ENCODE measurements at regions not wholly inside any gene's neighbourhood (a gene's known extent, or its start where the extent isn't known, plus 50 kb on each side); places are given as distances from the start of the nearest gene placed in this dataset.

DNA sequence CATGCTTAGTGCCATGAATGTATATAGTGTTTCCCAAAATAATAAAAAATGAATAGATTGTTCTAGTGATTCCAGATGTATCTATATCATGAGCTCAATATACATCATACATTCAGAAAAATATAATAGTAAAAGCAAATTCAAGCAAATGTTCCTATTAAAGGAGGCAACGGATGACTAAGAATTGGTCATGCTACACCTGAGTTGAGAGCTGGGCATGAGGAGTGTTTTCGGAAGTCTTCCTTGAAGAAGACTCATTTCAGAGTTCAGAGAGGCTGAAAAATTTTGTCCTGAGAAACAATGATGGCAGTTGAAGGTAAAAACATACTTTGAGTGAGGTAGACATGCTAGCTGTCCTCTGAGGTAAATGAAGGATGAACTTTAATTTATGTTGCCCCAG is 79.3 kb upstream of the IL1RAPL2 start:
- no peak overlapping the region for H3K27ac ChIP-seq (ENCODE audit: insufficient read depth, low read length)
- H2BK5ac ChIP-seq (ENCODE audit: low read depth, low read length, poor library complexity, severe bottlenecking), result no peak overlapping the region
- H3K4me2 ChIP-seq (ENCODE audit: low read depth, low read length), result no peak overlapping the region
- no peak overlapping the region for H4K8ac ChIP-seq (ENCODE audit: low read depth in 2 of 2, low read length in 2 of 2)
- no peak overlapping the region for H2AK5ac ChIP-seq (ENCODE audit: low read depth, low read length)
- no peak overlapping the region for H2AFZ ChIP-seq (replicated peaks; ENCODE audit: low read length, poor library complexity)
- WGBS, 2 experiments (ENCODE audit: extremely low coverage in 2 of 2, insufficient read length in 1 of 2), result 8% methylated on average over 2 of the region's 2 CpGs; no CpG with 5 or more reads in 1 of the 2 experiments
- H3K79me1 ChIP-seq (ENCODE audit: low read depth in 1 of 2, low read length in 2 of 2), result no peaks in the 10 kb centered on the region
- no peak overlapping the region for H3K56ac ChIP-seq (ENCODE audit: extremely low read depth, insufficient read depth, low read length)
- H2AK9ac ChIP-seq (replicated peaks; ENCODE audit: low read depth, low read length, poor library complexity), result no peak overlapping the region
- no peak for ATAC-seq (ENCODE audit: low read depth)
- CTCF ChIA-PET, result no interaction called here
- no peak overlapping the region for H2BK20ac ChIP-seq (ENCODE audit: low read depth, low read length)
- H3K23ac ChIP-seq (ENCODE audit: low read depth, low read length), result no peak overlapping the region
- POLR2A ChIA-PET (ENCODE audit: unreplicated experiment), result no interaction called here
- TF ChIP-seq RFX5 (IDR thresholded peaks at IDR 0.05; ENCODE audit: low read depth, low read length) (no peak), RAD21 (IDR thresholded peaks at IDR 0.05; ENCODE audit: low read length) (no peak), POLR2A (IDR thresholded peaks at IDR 0.05; ENCODE audit: low read depth, low read length) (no peak), FOS (IDR thresholded peaks at IDR 0.05; ENCODE audit: low read depth, low read length) (no peak), CHD1 (IDR thresholded peaks at IDR 0.05; ENCODE audit: low read depth, low read length) (no peak), NFE2L2 (IDR thresholded peaks at IDR 0.05; ENCODE audit: low read depth, low read length) (no peak), MAFK (IDR thresholded peaks at IDR 0.05; ENCODE audit: low read depth, low read length) (no peak), MXI1 (IDR thresholded peaks at IDR 0.05; ENCODE audit: borderline replicate concordance, low read depth, low read length) (no peak), SMC3 (IDR thresholded peaks at IDR 0.05; ENCODE audit: low read depth, low read length) (no peak), BHLHE40 (IDR thresholded peaks at IDR 0.05; ENCODE audit: low read depth, low read length) (no peak), RCOR1 (IDR thresholded peaks at IDR 0.05; ENCODE audit: insufficient replicate concordance, low read length) (no peak)
- TF ChIP-seq, protein P1, sequence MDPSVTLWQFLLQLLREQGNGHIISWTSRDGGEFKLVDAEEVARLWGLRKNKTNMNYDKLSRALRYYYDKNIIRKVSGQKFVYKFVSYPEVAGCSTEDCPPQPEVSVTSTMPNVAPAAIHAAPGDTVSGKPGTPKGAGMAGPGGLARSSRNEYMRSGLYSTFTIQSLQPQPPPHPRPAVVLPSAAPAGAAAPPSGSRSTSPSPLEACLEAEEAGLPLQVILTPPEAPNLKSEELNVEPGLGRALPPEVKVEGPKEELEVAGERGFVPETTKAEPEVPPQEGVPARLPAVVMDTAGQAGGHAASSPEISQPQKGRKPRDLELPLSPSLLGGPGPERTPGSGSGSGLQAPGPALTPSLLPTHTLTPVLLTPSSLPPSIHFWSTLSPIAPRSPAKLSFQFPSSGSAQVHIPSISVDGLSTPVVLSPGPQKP (IDR thresholded peaks at IDR 0.05; ENCODE audit: borderline replicate concordance, low read depth, low read length), result no peak
- TF ChIP-seq, protein P2, sequence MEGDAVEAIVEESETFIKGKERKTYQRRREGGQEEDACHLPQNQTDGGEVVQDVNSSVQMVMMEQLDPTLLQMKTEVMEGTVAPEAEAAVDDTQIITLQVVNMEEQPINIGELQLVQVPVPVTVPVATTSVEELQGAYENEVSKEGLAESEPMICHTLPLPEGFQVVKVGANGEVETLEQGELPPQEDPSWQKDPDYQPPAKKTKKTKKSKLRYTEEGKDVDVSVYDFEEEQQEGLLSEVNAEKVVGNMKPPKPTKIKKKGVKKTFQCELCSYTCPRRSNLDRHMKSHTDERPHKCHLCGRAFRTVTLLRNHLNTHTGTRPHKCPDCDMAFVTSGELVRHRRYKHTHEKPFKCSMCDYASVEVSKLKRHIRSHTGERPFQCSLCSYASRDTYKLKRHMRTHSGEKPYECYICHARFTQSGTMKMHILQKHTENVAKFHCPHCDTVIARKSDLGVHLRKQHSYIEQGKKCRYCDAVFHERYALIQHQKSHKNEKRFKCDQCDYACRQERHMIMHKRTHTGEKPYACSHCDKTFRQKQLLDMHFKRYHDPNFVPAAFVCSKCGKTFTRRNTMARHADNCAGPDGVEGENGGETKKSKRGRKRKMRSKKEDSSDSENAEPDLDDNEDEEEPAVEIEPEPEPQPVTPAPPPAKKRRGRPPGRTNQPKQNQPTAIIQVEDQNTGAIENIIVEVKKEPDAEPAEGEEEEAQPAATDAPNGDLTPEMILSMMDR (conservative IDR thresholded peaks at IDR 0.05; ENCODE audit: low read depth, low read length), result no peak
- no peak overlapping the region for H3K18ac ChIP-seq (ENCODE audit: low read depth, low read length)
- no peak overlapping the region for H2BK120ac ChIP-seq (ENCODE audit: low read depth, low read length)
- dilution Hi-C loops (cut with HindIII; ENCODE audit: low sequenced_read_pairs, unreplicated experiment) (no loop called here), intact Hi-C loops (cut with micrococcal nuclease) (no loop called here), in situ Hi-C loops (cut with MboI; ENCODE audit: low sequenced_read_pairs) (no loop called here)
- H4K5ac ChIP-seq (ENCODE audit: low read depth, low read length), result no peak overlapping the region
- no peak overlapping the region for H3K9ac ChIP-seq (ENCODE audit: low read depth, low read length)
- no peak overlapping the region for H3K14ac ChIP-seq (replicated peaks; ENCODE audit: low read depth, low read length)
- H3K4ac ChIP-seq (ENCODE audit: low read depth, low read length), result no peak overlapping the region
- peaks cover 1% of the 10 kb centered on the region; the same call in 1 of the 2 replicates for H3K27me3 ChIP-seq (ENCODE audit: control insufficient read depth, insufficient read depth, low read length)
- no peak overlapping the region for H4K91ac ChIP-seq (ENCODE audit: insufficient read depth, low read depth, low read length)
- no peaks in the 10 kb centered on the region for H3K9me1 ChIP-seq (ENCODE audit: insufficient read depth, low read length)
- H2BK15ac ChIP-seq (ENCODE audit: low read depth, low read length), result no peak overlapping the region
- H3K36me3 ChIP-seq (ENCODE audit: control insufficient read depth, insufficient read depth, low read length), result no peaks in the 10 kb centered on the region
- DNase-seq, result no peak
- no peak overlapping the region for H3K4me3 ChIP-seq (ENCODE audit: insufficient read depth, low read depth, low read length)
- no TSS peak for BruUV-seq (replicated peaks)
- no peaks in the 10 kb centered on the region for H4K20me1 ChIP-seq (ENCODE audit: insufficient read depth, low read length)
- H3K4me1 ChIP-seq (ENCODE audit: control insufficient read depth, insufficient read depth, low read length), result no peaks in the 10 kb centered on the region
- no peaks in the 10 kb centered on the region for H3K9me3 ChIP-seq (ENCODE audit: control insufficient read depth, insufficient read depth, low read length)

Measured in IMR-90 (cell line).